ENCODE measurements at regions not wholly inside any gene's neighbourhood (a gene's known extent, or its start where the extent isn't known, plus 50 kb on each side); places are given as distances from the start of the nearest gene placed in this dataset.

GRCh38 chr16:59514651-59515050, 780.5 kb upstream of the GOT2 start (continued):
- TF ChIP-seq, protein P1, sequence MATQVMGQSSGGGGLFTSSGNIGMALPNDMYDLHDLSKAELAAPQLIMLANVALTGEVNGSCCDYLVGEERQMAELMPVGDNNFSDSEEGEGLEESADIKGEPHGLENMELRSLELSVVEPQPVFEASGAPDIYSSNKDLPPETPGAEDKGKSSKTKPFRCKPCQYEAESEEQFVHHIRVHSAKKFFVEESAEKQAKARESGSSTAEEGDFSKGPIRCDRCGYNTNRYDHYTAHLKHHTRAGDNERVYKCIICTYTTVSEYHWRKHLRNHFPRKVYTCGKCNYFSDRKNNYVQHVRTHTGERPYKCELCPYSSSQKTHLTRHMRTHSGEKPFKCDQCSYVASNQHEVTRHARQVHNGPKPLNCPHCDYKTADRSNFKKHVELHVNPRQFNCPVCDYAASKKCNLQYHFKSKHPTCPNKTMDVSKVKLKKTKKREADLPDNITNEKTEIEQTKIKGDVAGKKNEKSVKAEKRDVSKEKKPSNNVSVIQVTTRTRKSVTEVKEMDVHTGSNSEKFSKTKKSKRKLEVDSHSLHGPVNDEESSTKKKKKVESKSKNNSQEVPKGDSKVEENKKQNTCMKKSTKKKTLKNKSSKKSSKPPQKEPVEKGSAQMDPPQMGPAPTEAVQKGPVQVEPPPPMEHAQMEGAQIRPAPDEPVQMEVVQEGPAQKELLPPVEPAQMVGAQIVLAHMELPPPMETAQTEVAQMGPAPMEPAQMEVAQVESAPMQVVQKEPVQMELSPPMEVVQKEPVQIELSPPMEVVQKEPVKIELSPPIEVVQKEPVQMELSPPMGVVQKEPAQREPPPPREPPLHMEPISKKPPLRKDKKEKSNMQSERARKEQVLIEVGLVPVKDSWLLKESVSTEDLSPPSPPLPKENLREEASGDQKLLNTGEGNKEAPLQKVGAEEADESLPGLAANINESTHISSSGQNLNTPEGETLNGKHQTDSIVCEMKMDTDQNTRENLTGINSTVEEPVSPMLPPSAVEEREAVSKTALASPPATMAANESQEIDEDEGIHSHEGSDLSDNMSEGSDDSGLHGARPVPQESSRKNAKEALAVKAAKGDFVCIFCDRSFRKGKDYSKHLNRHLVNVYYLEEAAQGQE (IDR thresholded peaks at IDR 0.05; ENCODE audit: unreplicated experiment), result no peak
- TF ChIP-seq EZH2phosphoT487 (IDR thresholded peaks at IDR 0.05; ENCODE audit: unreplicated experiment) (no peak), ZNF331 (CRISPR knock-in tag; IDR thresholded peaks at IDR 0.05; ENCODE audit: low read depth) (no peak)

GRCh38 chr16:59510008-59510424, 775.9 kb upstream of the GOT2 start:
- peak overlapping the region; percentile 57; the same call in 1 of the 2 replicates for H2AFZ ChIP-seq
- Mint-ChIP-seq H3K27me3 (ENCODE audit: insufficient read depth, low read depth, poor library complexity) (no peaks in the 10 kb centered on the region), H3K4me3 (no peak overlapping the region), H3K9me3 (peaks cover 10% of the 10 kb centered on the region; the same call in 2 of the 3 replicates), H3K4me1 (peaks cover 6% of the 10 kb centered on the region), H3K36me3 (ENCODE audit: low read depth) (peaks cover 5% of the 10 kb centered on the region; the same call in 1 of the 3 replicates), H3K27ac (no peak overlapping the region)
- no peak overlapping the region for H3K4me2 ChIP-seq
- no peaks in the 10 kb centered on the region for H3K27me3 ChIP-seq (ENCODE audit: insufficient read depth)
- 0 out of 2 replicates have a peak, but pooled peaks cover 4% of the 10 kb centered on the region for H3K9me2 ChIP-seq (ENCODE audit: insufficient read depth)
- H3K4me3 ChIP-seq, result no peak overlapping the region
- H3K4me1 ChIP-seq (ENCODE audit: insufficient read depth), result peaks cover 9% of the 10 kb centered on the region; the same call in 1 of the 2 replicates
- no peak overlapping the region for H3K27ac ChIP-seq (ENCODE audit: low read depth)
- H3F3A ChIP-seq (replicated peaks; ENCODE audit: low read depth), result no peaks in the 10 kb centered on the region
- no peaks in the 10 kb centered on the region for H4K20me1 ChIP-seq (replicated peaks; ENCODE audit: insufficient read depth)
- ATAC-seq (no peak), DNase-seq (ENCODE audit: low spot score) (no peak)
- no peaks in the 10 kb centered on the region for H3K79me2 ChIP-seq (replicated peaks; ENCODE audit: insufficient read depth)
- no peaks in the 10 kb centered on the region for H3K36me3 ChIP-seq (ENCODE audit: insufficient read depth)
- no peak for TF ChIP-seq NANOG (IDR thresholded peaks at IDR 0.05; ENCODE audit: borderline replicate concordance)
- TF ChIP-seq EZH2phosphoT487 (IDR thresholded peaks at IDR 0.05; ENCODE audit: unreplicated experiment), result no peak
- no peak for TF ChIP-seq ZNF462 (CRISPR knock-in tag; IDR thresholded peaks at IDR 0.05)
- TF ChIP-seq ZNF114 (CRISPR knock-in tag; IDR thresholded peaks at IDR 0.05), result no peak
- no peak for TF ChIP-seq POLR2AphosphoS5 (IDR thresholded peaks at IDR 0.05; ENCODE audit: low read depth)
- TF ChIP-seq CTCF (conservative IDR thresholded peaks at IDR 0.05; ENCODE audit: low read depth in 2 of 2), result no peak
- no peak for TF ChIP-seq STAT1 (IDR thresholded peaks at IDR 0.05; ENCODE audit: unreplicated experiment)
- TF ChIP-seq EZH2 (IDR thresholded peaks at IDR 0.05; ENCODE audit: low read depth, unreplicated experiment), result no peak
- TF ChIP-seq, protein P1 (IDR thresholded peaks at IDR 0.05; ENCODE audit: unreplicated experiment), result no peak
